GM21423 (cell line): ENCODE measurements at regions not wholly inside any gene's neighbourhood (a gene's known extent, or its start where the extent isn't known, plus 50 kb on each side); places are given as distances from the start of the nearest gene placed in this dataset.

Experiments
- ATAC-seq: cut with Tn5 transposase; IDR thresholded peaks from one replicate; pipeline ENCODE4 v1.9.1; 2021; ENCODE audit warnings: mild to moderate bottlenecking, moderate library complexity; ENCODE audit not compliant: unreplicated experiment

DNA sequence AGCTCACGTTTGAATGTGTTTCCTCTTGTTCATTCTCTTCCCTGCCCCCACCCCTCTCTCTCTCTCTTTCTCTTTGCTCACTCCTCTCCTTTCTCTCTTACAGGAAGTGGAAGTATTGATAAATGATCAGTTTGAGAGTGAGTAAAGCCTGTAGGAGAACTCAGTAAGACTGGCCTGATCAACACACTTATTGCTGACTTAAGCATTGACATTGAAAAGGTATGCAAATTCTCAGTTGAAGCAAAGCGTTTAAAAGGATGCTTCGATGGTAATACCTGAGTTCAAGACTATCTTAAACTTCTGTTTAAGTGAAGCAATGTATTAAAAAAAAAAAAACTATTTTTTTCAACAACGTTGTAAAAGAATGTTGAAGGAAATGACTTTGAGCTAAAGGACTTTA is 115.7 kb upstream of the DDX18 start:
- no peak for ATAC-seq

DNA sequence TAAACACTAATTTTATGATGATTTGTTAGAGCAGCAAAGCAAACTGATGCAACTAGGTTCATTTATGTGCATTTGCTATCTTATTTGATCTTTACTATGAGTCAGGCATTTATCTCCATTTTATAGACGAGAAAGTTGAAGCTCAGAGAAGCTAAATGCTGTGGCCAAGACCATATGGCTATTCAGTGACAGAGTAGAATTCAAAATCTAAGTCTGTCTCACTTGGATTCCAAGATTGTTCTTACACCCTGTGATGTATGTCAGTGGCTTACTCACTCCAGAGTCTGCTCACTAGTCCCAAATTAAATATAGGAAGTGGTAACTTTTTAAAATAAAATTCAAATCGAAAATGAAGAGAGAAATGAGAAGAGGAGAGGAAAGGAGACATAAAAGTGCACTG is 114.0 kb upstream of the DDX18 start:
- no peak for ATAC-seq

DNA sequence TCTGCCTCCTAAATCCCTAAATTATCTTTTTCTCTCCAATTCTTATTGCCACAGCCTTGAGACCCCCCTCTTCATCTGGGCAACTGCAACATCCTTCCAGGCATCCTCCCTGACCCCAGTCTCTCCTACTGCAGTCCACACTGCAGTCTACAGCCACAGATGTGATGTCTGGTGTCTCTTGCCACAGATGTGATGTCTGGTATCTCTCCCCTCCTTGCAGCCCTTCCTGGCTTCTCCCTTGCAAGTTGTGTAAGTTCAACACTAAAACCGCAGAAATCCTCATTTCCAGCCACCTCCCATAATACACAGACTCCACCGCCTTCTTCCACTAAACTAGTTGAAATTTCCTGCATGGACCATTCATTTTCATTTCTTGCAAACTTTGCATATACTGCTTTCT is 113.1 kb upstream of the DDX18 start:
- ATAC-seq = no peak

DNA sequence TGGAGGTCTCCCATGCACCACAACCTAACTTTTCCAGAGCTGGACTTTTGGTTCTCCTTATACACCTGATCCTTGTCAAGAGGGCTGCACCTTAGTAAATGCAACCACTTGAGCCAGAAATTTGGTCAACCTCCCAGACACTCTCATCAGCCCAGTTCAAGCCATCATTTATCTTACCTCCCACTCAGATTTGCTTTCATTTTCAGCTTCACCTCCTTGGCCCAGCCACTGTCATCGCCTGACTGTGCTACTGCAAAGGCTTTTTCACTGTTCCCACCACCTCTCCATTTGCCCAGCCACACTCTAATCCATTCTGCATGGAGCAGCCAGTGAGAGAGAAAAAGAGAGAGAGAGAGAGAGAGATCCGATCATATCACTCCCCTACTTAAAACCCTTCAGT is 112.4 kb upstream of the DDX18 start:
- no peak for ATAC-seq

DNA sequence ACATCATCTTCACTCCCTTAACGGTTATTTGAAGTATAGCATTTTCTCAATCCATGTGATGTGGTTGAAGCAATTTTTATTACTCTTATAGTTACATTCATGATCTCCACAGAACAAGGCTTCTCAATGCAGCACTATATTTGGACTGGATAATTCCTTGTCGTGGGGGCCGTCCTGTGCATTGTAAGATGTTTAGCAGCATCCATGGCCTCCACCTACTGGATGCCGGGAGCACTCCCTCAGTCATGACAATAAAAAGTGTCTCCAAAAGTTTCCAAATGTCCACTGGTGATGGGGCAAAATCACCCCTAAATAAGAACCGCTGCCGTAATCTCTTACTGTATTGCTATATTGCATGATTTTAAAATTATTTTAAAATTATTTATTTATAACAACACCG is 110.6 kb upstream of the DDX18 start:
- no peak for ATAC-seq

DNA sequence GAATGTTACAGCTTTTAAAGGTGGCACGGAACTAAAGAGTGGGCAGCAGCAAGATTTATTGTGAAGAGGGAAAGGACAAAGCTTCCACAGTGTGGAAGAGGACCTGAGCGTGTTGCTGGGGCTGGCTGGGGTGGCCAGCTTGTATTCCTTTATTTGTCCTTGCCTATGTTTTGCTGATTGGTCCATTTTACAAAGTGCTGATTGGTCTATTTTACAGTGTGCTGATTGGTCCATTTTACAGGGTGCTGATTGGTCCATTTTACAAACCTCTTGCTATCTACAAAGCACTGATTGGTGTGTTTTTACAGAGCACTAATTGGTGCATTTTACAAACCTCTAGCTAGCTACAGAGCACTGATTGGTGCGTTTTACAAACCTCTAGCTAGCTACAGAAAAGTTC is 109.7 kb upstream of the DDX18 start:
- ATAC-seq = no peak

DNA sequence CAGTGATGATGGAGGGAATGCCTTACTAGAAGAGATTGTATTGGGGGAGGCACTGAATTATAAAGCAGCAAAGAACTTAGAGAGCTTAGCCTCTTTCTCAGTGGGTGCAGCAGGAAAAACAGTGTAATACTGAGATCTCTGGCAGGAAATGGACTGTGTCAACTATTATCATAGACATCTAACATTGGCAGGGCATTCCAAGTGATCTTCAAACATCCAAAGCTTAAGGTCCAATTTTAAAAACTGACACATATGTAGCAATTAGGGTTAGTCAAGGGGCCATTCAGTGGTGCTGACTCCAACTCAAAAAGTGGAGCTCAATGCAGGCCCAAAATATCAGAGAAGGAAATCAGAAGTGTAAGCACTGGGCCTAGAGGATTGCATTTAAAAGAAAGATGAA is 106.6 kb upstream of the DDX18 start:
- ATAC-seq = no peak

DNA sequence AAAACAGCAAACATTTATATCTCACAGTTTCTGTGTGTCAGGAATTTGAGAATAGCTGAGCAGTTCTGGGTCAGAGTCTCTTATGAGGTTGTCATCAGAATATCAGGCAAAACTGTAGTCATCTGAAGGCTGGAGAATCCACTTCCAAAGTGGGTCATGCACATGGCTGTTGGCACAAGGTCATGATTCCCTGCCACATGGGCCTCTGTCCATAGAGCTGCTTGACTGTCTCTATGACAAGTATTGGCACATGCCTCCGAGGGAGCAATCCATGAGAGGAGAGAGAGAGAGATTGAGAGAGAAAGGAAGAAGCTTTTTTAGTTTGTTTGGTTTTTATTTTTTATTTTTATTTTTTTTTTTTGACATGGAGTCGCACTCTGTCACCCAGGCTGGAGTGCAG is 101.8 kb upstream of the DDX18 start:
- no peak for ATAC-seq

DNA sequence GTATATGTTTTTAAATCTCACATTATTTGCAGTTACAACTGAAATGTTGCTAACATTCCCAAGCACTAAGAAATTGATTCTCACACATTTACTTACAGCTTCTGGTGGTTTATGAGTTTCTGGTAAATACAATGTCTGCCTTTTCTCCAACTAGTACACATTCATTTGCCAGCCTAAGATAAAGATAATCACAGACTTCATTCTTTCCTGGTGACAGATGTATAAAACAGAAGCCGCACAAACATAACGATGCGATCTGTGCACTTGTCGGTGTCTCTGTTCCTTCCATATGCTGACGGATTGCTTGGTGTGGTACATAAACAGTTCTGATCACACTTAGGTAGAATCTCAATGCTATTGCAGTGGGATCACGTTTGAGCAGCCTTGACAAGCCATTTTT is 100.4 kb upstream of the DDX18 start:
- ATAC-seq = no peak

DNA sequence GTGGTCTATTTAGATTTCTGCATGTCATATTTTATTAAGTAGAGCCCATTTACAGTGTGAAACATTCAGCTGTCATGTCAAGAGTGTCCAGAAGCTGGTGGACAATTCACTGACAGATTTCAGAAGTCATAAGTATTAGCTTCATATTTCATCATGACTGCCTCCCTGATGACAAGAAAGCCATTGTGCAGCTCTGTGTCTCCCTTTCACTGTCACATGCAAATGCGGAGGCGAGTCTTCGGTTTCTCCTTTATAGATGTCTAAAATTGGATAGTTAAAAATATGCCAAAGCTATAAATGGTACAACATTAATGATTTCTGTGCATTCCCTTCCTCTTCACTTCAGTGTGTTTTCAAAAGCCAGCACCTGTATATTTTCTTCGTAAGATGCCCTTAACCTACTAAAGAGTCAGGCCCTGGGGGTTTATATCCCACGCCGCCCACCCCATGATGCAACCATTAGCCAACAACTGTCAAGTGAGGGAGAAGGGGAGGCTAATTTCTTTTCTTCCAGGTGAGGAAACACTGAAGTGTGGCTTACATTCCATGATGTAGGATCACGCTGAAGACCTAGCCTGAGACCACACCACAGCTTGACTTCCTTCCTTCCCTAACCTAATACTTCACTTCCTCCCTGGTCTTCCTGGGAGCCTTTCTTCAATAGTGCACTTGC is 99.6 kb upstream of the DDX18 start:
- ATAC-seq = no peak

DNA sequence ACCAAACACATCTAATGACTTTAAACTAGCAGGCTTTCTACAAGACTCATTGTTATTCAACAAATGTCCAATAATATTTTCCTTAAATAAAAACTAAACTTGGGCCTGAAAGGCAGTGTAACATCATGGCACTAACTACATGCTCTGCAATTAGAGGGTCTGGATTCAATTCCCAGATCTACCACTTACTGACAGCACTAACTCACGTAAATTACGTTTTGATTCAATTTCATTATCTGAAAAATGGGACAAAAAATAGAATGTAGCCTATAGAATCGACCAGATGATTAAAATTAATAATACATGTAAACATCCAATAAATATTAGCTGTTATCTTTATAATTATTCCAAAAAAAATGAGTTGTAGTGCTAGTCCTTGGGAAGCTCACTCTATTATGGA is 98.0 kb upstream of the DDX18 start:
- no peak for ATAC-seq

DNA sequence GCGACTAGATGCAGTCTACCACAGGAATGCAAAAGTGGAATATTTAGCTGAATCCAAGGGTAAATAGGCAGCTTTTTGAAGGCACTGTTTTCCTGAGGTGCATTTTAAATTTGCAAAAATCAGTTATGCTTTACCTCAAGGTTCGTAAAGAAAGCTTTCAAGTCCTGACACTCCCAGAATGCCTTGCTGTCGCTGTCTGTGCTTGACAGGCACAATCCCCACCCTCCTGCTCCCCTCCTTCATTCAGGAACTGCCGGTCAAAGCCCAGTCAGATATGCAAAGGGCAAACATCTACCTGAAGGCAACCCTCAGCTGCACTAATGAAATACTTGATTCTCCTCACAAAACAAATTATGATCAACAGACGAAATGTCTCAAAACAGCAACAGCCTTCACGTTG is 97.4 kb upstream of the DDX18 start:
- ATAC-seq = no peak

DNA sequence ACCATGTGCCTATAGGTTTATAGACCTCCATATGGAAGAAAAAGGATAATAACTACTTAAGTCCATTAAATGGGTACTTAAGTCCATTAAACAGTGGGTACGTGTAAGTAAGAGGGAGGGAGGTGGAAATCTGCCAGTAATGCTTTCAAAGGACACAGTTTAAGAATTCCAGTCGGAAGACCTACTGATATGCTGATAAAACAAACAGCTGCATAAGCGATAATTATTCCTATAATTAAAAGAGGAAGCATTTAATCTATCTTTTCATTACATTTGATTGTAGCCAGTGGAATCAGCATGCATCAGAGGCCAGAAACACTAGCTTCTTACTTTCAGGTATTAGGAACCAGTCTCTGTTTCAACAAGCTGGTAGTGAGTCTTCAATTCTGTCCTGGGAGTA is 96.4 kb upstream of the DDX18 start:
- ATAC-seq = no peak

DNA sequence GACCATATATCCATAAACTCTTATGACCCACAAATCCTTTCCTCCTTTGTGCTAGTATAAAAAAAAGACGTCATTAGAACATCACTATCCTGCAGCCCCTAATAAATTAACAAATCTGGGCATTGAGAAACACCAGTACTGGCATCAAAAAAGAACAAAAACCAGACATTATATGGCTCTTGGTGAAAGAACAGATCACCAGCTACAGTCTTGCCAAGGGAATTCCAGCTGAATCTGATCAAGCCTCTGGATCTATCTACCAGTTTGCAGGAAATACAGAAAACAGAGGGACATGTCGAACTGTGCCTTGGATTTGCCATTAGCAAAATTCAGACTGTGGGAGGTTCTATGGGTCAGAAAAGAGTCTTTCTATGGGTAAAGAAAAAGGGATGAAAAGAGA is 93.7 kb upstream of the DDX18 start:
- no peak for ATAC-seq

DNA sequence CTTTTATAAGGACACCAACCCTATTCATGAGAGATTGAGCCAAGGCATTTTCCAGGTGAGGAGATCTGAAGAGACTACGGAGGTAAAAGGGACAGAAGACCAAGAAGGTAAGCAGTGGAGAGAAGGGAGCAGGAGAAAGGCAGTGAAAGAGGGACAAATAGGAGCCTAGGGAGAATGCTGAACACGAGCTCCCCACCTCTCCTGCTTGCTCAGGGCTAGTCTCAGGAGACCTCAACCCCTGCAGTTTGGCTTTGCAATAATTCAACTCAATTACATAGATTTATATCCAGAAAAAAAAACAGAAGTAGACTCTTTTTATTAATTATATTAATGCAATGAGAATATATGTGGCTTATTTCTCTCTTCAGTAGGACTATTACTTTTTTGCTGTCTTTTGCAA is 91.0 kb upstream of the DDX18 start:
- ATAC-seq = no peak

DNA sequence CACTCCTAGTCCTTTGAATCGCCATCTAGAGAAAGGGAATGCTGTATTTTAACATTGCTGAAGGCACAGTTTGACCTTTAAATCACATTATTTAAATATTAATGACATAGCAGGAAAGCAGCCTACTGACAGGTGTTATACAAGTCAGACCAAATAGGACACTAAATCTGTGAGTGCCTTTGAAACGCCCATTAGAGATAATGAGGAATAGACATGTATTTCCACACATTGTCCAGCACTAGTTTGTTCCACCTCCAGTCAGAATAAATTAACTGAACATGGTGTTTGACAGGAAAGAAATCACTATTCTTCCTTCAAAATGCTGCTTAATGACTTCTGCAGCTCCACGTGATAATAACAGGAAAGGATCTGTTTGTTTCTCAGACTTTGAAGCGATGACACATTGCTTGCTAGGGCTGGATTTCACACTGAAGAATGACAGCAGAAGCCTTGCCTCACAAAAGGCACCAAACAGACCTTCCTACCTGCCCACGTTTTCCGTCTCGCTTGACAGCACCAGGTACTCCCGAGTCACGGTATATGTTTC is 90.5 kb upstream of the DDX18 start:
- ATAC-seq = no peak

DNA sequence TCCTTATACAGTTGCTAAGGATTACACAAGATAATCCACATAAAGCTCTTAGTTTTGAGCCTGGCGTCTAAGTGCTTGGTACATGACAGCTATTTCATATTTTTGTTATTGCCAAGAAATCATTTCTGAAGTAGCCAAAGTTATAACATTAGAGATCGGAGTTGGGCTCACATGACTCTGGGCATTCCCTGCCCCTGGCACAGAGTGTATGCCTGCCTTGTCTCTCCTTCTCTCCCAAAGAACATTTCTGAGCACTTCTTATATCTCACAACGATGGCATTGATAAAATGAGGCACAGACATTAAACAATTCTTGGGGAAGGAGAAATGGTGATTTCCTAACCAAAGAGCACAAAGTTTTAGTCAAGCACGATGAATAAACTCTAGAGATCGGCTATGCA is 87.7 kb upstream of the DDX18 start:
- ATAC-seq = no peak

DNA sequence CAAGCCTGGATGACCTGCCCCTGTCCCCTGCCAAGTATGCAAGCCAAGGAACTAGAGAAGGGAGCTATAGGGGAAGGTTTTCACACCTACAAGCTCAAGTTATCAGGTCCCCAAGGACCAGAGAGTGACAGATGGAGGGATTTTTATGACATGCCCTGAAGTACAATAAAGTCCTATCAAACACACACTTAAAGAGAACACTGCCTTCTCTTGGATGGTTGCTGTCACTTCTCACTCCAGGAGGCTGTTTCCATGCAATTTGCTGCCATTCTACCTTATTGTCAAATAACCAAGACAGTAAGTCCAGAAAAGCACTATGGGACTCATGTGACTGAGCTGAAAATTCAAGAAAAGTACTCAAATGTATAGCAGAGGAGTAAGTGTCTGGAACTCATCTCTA is 76.6 kb upstream of the DDX18 start:
- ATAC-seq = no peak

DNA sequence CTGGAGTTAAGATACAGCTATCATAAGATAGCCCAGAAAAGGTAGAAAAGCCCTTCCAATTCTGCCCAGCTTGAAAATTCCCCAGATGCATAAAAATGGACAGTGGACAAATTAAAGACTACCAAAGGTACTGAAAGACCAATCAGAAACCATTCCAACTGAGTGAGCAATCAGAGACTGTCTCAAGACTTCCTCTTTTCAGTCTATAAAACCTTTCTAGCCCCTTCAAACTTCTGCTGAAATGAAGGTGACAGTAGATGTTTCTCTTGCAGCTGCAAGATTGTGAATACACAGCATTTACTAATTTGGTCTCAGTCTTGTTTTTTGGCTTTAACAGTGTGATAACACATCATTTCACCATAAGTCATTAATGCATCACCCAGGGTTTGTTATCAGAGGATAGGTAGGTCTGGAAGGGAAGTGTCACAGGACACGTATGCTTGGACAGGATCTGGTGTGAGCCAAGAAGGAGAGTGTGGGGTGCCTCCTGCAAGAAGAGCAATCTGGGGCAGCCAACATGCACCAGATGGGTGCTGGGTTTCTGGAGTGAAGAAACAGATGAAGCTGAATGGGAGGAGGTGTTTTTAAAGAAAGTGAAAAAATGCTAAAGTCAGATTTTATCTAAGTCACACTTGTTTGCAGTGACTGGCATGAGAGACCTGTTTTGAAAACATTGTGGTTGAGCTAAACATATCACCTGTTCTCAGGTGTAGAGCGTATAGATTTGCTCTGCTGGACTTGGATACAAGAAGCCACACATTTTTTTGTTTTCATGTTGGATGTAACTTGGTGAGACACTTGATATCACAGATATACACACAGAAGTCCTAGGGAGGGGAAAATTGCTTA is 75.3 kb upstream of the DDX18 start:
- ATAC-seq = no peak

DNA sequence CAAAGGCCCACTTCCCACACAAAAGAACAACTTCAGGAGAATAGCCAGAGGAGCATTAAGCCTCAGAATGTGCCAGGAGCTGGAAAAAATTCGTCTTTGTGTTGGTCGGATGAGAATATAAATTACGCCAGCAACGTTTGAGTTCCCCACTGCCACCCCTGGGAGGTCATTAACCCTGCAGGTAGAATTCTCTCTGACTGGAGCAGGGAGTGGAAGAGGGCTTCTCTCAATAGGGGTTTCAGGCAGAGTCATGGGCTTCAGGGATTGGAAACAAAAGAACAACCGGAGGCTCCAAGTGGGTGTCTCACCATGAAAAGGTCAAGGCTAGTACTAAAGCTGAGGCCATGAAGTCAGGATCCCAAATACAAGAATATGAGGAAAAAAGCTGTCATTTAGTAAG is 69.0 kb upstream of the DDX18 start:
- ATAC-seq = no peak

DNA sequence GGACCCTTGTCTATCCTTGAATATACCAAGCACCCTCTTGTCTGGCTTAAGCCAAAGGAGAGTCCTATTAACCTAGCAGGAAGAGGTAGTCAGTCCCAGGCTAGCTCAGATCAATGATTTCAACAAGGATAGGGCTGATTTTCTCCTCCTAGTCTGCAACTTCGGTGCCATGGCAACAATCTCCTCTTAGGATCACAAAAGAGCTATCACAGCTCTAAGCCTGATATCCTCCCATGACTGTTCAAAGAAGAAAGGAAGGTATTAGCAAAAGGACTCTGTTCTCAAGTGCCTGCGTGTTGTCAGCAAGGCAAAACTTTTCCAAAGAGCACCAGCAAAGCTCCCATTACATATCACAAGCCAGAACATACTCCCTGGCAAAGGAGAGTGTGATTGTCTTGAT is 58.7 kb upstream of the DDX18 start:
- no peak for ATAC-seq

DNA sequence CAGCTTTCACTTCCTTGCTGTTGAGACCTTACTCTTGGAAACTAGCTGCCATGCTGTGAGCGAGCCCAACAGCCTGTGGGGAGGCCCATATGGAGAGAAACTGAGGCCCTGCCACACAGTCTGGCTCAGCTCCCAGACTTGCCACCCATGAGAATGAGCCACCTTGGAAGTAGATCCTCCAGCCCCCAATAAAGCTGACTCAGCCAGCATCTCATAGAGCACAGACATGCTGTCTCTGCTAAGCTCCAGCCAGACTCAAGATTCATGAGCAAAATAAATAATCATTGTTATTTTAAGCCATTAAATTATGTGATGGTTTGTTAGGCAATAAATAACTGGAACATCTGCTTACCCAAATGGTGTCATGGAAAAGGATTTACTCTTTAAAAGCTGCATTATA is 53.6 kb upstream of the DDX18 start:
- no peak for ATAC-seq
